Endodermal cell (in vitro differentiated cells): ENCODE measurements at regions not wholly inside any gene's neighbourhood (a gene's known extent, or its start where the extent isn't known, plus 50 kb on each side); places are given as distances from the start of the nearest gene placed in this dataset.

Experiments used
- DNase-seq: peaks from one replicate; pipeline ENCODE4 v3.0.0-alpha.2; 2017
- H3K27ac ChIP-seq: 2 replicates; pipeline ENCODE4 v1.5.1; 2013; ENCODE audit warnings: mild to moderate bottlenecking, low read depth, low read length, moderate library complexity
- H3K27me3 ChIP-seq: 2 replicates; pipeline ENCODE4 v1.6.1; 2013; ENCODE audit warnings: mild to moderate bottlenecking, low read length, moderate library complexity; ENCODE audit not compliant: insufficient read depth, control insufficient read depth, poor library complexity, severe bottlenecking
- H3K36me3 ChIP-seq: 2 replicates; pipeline ENCODE4 v1.7.0; 2013; ENCODE audit warnings: mild to moderate bottlenecking, low read length, moderate library complexity; ENCODE audit not compliant: control insufficient read depth, insufficient read depth
- H3K4me1 ChIP-seq: one replicate; pipeline ENCODE4 v1.7.0; 2013; ENCODE audit warnings: low read length; ENCODE audit not compliant: control insufficient read depth, insufficient read depth
- H3K4me3 ChIP-seq: 2 replicates; pipeline ENCODE4 v1.5.1; 2013; ENCODE audit warnings: mild to moderate bottlenecking, low read length, moderate library complexity
- H3K9ac ChIP-seq: 2 replicates; pipeline ENCODE4 v1.6.1; 2013; ENCODE audit warnings: mild to moderate bottlenecking, low read length, moderate library complexity; ENCODE audit not compliant: poor library complexity, severe bottlenecking; ENCODE audit errors: extremely low read depth
- H3K9me3 ChIP-seq: 2 replicates; pipeline ENCODE4 v1.6.1; 2013; ENCODE audit warnings: mild to moderate bottlenecking, low read length, moderate library complexity; ENCODE audit not compliant: control insufficient read depth
- H3K27ac Mint-ChIP-seq: 2 replicates; pipeline ENCODE4 v1.8.0; 2020; ENCODE audit warnings: mixed read lengths
- H3K27me3 Mint-ChIP-seq: 2 replicates; pipeline ENCODE4 v1.8.0; 2021; ENCODE audit warnings: mild to moderate bottlenecking, mixed read lengths; ENCODE audit not compliant: insufficient read depth
- H3K36me3 Mint-ChIP-seq: 2 replicates; pipeline ENCODE4 v1.8.0; 2020; ENCODE audit warnings: low read depth, mixed read lengths
- H3K4me1 Mint-ChIP-seq: 2 replicates; pipeline ENCODE4 v1.8.0; 2020; ENCODE audit warnings: mixed read lengths
- H3K4me3 Mint-ChIP-seq: 2 replicates; pipeline ENCODE4 v1.8.0; 2020; ENCODE audit warnings: mild to moderate bottlenecking, moderate library complexity, mixed read lengths
- H3K9me3 Mint-ChIP-seq: 2 replicates; pipeline ENCODE4 v1.8.0; 2020; ENCODE audit warnings: mild to moderate bottlenecking, mixed read lengths
- WGBS, 2 experiments: methylation state at CpG; one replicate each; pipeline versions ENCODE4 v1.1.5 to v1.1.7; 2013; ENCODE audit warnings: missing lambda C conversion rate in 2 of 2, mixed read lengths in 1 of 2; ENCODE audit not compliant: insufficient coverage in 1 of 2, insufficient read length in 1 of 2; 5-methylcytosine and 5-hydroxymethylcytosine counted together
- TF ChIP-seq, protein P1 (sequence below): fragments of 200-600 bp; sonication (generic); conservative IDR thresholded peaks from 2 replicates; pipeline ENCODE4 v1.5.0; 2021; ENCODE audit warnings: antibody characterized with exemption, mild to moderate bottlenecking

DNA sequence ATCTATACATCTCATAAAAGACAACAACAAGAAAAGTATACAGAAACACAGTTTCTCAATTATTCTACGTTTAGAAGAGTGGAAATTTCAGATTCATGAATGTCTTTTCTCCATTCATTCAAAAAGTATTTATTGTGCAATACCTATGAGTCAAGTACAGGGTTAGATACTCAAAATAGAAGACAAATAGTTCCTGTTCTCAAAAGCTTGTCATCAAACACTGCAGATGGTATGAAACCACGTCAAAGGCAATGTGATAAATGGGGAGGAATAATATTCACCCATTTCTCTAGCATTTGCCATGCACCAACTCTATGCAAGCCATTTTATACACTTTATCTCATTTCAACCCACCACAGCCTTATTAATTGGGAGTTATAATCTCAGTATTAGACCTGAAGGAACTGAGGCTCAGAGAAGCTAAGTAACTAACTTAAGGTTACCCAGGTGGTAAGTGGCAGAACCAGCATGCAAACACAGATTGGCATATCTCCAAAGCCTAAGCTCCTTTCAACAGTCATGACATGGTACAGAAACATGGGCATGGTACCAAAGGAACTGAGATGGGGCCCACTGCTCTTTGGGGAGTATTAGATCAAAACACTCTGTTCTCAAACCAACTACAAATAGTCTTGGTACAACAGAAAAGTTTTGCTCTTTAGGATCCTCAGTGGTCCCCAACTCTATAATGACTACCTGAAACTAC is 67.2 kb upstream of the NPAS2 start:
- no peak overlapping the region for H3K9ac ChIP-seq
- DNase-seq: no peak
- TF ChIP-seq, protein P1, sequence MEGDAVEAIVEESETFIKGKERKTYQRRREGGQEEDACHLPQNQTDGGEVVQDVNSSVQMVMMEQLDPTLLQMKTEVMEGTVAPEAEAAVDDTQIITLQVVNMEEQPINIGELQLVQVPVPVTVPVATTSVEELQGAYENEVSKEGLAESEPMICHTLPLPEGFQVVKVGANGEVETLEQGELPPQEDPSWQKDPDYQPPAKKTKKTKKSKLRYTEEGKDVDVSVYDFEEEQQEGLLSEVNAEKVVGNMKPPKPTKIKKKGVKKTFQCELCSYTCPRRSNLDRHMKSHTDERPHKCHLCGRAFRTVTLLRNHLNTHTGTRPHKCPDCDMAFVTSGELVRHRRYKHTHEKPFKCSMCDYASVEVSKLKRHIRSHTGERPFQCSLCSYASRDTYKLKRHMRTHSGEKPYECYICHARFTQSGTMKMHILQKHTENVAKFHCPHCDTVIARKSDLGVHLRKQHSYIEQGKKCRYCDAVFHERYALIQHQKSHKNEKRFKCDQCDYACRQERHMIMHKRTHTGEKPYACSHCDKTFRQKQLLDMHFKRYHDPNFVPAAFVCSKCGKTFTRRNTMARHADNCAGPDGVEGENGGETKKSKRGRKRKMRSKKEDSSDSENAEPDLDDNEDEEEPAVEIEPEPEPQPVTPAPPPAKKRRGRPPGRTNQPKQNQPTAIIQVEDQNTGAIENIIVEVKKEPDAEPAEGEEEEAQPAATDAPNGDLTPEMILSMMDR: no peak
- no peak overlapping the region for H3K4me3 Mint-ChIP-seq
- no peaks in the 10 kb centered on the region for H3K4me1 ChIP-seq
- peaks cover 4% of the 10 kb centered on the region for H3K27me3 Mint-ChIP-seq
- no peaks in the 10 kb centered on the region for H3K36me3 Mint-ChIP-seq
- H3K27ac ChIP-seq: no peak overlapping the region
- no peaks in the 10 kb centered on the region for H3K4me1 Mint-ChIP-seq
- H3K9me3 Mint-ChIP-seq: no peaks in the 10 kb centered on the region
- H3K27ac Mint-ChIP-seq: no peak overlapping the region
- H3K27me3 ChIP-seq: peaks cover 10% of the 10 kb centered on the region
- H3K4me3 ChIP-seq: no peak overlapping the region
- WGBS, 2 experiments: 83% methylated on average over 1 of the region's 2 CpGs; no CpG with 5 or more reads in 1 of the 2 experiments
- no peaks in the 10 kb centered on the region for H3K36me3 ChIP-seq
- no peaks in the 10 kb centered on the region for H3K9me3 ChIP-seq

DNA sequence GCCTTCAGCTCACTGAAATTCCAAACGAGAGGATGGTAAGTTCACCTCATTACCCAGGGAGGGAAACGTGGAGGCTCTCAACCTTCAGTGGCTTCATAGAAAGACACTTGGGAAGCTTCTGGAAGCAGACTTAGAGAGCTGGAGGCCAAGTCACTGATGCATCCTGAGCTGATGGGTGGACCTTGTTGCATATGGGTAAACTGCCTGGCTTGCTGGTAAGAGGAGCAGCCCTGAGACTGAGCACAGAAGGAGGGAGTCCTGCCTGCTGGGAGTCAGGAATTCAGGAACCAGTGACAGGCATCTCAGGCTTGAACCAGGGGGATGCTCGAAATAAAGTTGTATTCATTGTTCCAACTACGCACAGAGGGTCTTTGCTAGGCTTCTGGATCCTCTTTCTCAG is 66.5 kb upstream of the NPAS2 start:
- no peaks in the 10 kb centered on the region for H3K36me3 Mint-ChIP-seq
- H3K27ac Mint-ChIP-seq: no peak overlapping the region
- WGBS, 2 experiments: 82 to 83% methylated on average over 4 of the region's 4 CpGs
- Histone ChIP-seq H3K9me3 (no peaks in the 10 kb centered on the region), H3K9ac (no peak overlapping the region), H3K27me3 (peaks cover 10% of the 10 kb centered on the region), H3K27ac (no peak overlapping the region), H3K36me3 (no peaks in the 10 kb centered on the region), H3K4me1 (no peaks in the 10 kb centered on the region), H3K4me3 (no peak overlapping the region)
- H3K27me3 Mint-ChIP-seq: peaks cover 4% of the 10 kb centered on the region
- H3K4me3 Mint-ChIP-seq: no peak overlapping the region
- no peaks in the 10 kb centered on the region for H3K9me3 Mint-ChIP-seq
- TF ChIP-seq, protein P1: no peak
- DNase-seq: no peak
- no peaks in the 10 kb centered on the region for H3K4me1 Mint-ChIP-seq

DNA sequence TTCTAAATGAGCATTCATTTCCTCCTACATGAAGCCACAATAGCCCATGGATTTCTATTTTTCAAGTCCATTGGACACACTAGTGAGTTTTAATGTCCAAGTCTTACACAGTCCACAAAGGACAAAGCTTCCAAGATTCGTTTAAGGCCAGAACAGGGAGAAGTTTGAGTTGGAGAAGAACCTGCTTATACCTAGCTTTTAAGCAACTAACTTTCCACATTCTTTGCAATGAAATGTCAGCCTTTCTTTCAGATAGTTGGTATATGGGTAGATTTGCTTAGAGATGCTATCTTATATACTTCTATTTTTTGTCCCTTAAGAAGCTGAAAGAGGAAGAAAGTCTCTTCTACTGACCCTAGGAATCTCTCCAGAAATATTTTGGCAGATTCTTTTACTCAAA is 66.1 kb upstream of the NPAS2 start:
- Mint-ChIP-seq H3K9me3 (no peaks in the 10 kb centered on the region), H3K27me3 (peaks cover 4% of the 10 kb centered on the region), H3K4me3 (no peak overlapping the region), H3K36me3 (no peaks in the 10 kb centered on the region), H3K4me1 (no peaks in the 10 kb centered on the region), H3K27ac (no peak overlapping the region)
- Histone ChIP-seq H3K9me3 (no peaks in the 10 kb centered on the region), H3K36me3 (no peaks in the 10 kb centered on the region), H3K27me3 (peaks cover 10% of the 10 kb centered on the region), H3K27ac (no peak overlapping the region), H3K4me3 (no peak overlapping the region), H3K9ac (no peak overlapping the region), H3K4me1 (no peaks in the 10 kb centered on the region)
- 90% methylated on average over 1 of the region's 1 CpG; no CpG with 5 or more reads in 1 of the 2 experiments for WGBS, 2 experiments
- TF ChIP-seq, protein P1: no peak
- no peak for DNase-seq
